MCF 10A (cell line): ENCODE measurements at regions not wholly inside any gene's neighbourhood (a gene's known extent, or its start where the extent isn't known, plus 50 kb on each side); places are given as distances from the start of the nearest gene placed in this dataset.

Source experiments
- BruUV-seq: library from RNA; stranded (reverse); fragments of 400-500 nt; replicated peaks from 2 replicates; lab custom pipeline; 2021; lab: Mats Ljungman, UMichigan
- CTCF ChIA-PET: fragments of 300-600 bp; sonication (Branson Sonifier 250); formaldehyde crosslinking; extraction: SDS; loops from one replicate; lab custom pipeline; 2021; ENCODE audit warnings: antibody characterized with exemption, inconsistent platforms; lab: Yijun Ruan, JAX
- POLR2A ChIA-PET: fragments of 300-600, 350-650 bp; sonication (Branson Sonifier 250); formaldehyde crosslinking; extraction: SDS; loops from one replicate; lab custom pipeline; 2020; ENCODE audit warnings: antibody characterized with exemption, inconsistent platforms; lab: Yijun Ruan, JAX
- DNase-seq: peaks from one replicate; pipeline ENCODE4 v3.0.0-alpha.2; 2018; ENCODE audit not compliant: unreplicated experiment
- H3K27ac Mint-ChIP-seq: one replicate; pipeline ENCODE4 v1.8.0; 2022; ENCODE audit warnings: mild to moderate bottlenecking, low read depth, mixed read lengths; ENCODE audit not compliant: unreplicated experiment
- H3K27me3 Mint-ChIP-seq: one replicate; pipeline ENCODE4 v1.8.0; 2022; ENCODE audit warnings: mixed read lengths; ENCODE audit not compliant: insufficient read depth, unreplicated experiment
- H3K36me3 Mint-ChIP-seq: one replicate; pipeline ENCODE4 v1.8.0; 2022; ENCODE audit warnings: mild to moderate bottlenecking, moderate library complexity, mixed read lengths; ENCODE audit not compliant: insufficient read depth, unreplicated experiment
- H3K4me1 Mint-ChIP-seq: one replicate; pipeline ENCODE4 v1.8.0; 2022; ENCODE audit warnings: mixed read lengths; ENCODE audit not compliant: insufficient read depth, unreplicated experiment
- H3K4me3 Mint-ChIP-seq: one replicate; pipeline ENCODE4 v1.8.0; 2022; ENCODE audit warnings: mild to moderate bottlenecking, moderate library complexity, mixed read lengths; ENCODE audit not compliant: unreplicated experiment
- H3K9me3 Mint-ChIP-seq: one replicate; pipeline ENCODE4 v1.8.0; 2022; ENCODE audit warnings: mixed read lengths; ENCODE audit not compliant: unreplicated experiment
- CTCF ChIP-seq: fragments of 200-600 bp; IDR thresholded peaks from one replicate; pipeline ENCODE4 v1.8.0; 2022; ENCODE audit warnings: antibody characterized with exemption, mild to moderate bottlenecking; ENCODE audit not compliant: unreplicated experiment
- intact Hi-C: fragments of 100-400 bp; cut with micrococcal nuclease; formaldehyde crosslinking; loops from 2 replicates; pipeline ENCODE4 v1.14.1; 2022

DNA sequence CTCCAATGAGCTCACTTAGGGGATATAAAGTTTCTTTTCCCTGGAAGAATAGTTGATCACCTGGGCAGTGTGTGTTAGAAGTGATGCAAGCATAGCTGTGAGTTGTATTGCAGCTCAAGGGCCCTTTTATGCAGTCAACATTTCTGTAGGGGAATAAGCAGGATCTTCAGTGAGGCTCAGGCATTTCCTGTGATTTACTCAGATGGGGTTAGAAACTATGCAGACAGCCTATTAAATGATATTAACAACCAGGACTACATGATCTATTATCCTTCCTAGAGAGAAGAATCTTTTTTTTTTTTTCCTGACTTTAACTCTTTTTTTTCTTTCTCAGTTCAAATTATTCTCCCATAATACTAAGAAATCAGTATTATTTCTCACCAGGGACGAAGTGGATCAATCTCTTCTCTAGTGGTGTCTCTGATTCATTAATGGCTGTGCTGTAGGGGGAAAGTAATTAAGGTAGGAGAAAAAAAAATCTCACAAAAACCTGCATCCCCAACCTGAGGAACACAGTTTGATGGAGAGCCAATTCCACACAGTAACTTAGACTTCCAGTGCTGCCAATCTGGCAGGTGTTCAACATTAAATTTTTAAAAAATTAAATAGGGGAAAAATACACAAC, 126.4 kb upstream of the SLC10A2 start:
- no peak for TF ChIP-seq CTCF
- intact Hi-C loops: no loop called here
- Mint-ChIP-seq H3K4me3 (no peak overlapping the region), H3K27ac (no peak overlapping the region), H3K4me1 (peaks cover 6% of the 10 kb centered on the region), H3K9me3 (no peaks in the 10 kb centered on the region), H3K27me3 (no peaks in the 10 kb centered on the region), H3K36me3 (no peaks in the 10 kb centered on the region)
- BruUV-seq: no TSS peak
- CTCF ChIA-PET: no interaction called here
- no peak for DNase-seq
- POLR2A ChIA-PET: no interaction called here

GRCh38 chr13:103190841-103191240, 124.6 kb upstream of the SLC10A2 start:
- Mint-ChIP-seq H3K36me3 (no peaks in the 10 kb centered on the region), H3K9me3 (no peaks in the 10 kb centered on the region), H3K4me1 (peaks cover 6% of the 10 kb centered on the region), H3K27me3 (no peaks in the 10 kb centered on the region), H3K4me3 (no peak overlapping the region), H3K27ac (no peak overlapping the region)
- CTCF ChIA-PET: interaction anchor here (0.6 to 1.5 kb wide), 3 partner anchors 106 to 1857 kb away, joined by 3 to 4 read pairs (median 3); no protein-coding TSS in a partner anchor
- no peak for DNase-seq
- POLR2A ChIA-PET: no interaction called here
- intact Hi-C loops: no loop called here
- TF ChIP-seq CTCF: no peak
- no TSS peak for BruUV-seq

GRCh38 chr13:103188713-103189326, 122.6 kb upstream of the SLC10A2 start:
- CTCF ChIA-PET: interaction anchor here (0.6 to 2.6 kb wide), 29 partner anchors 11 to 1739 kb away, joined by 3 to 14 read pairs (median 3); no protein-coding TSS in a partner anchor
- no peak overlapping the region for H3K27ac Mint-ChIP-seq
- no peak overlapping the region for H3K4me3 Mint-ChIP-seq
- H3K36me3 Mint-ChIP-seq: no peaks in the 10 kb centered on the region
- POLR2A ChIA-PET: no interaction called here
- DNase-seq: peak; percentile 48
- BruUV-seq: no TSS peak
- H3K4me1 Mint-ChIP-seq: peaks cover 6% of the 10 kb centered on the region
- no peaks in the 10 kb centered on the region for H3K9me3 Mint-ChIP-seq
- no peaks in the 10 kb centered on the region for H3K27me3 Mint-ChIP-seq
- intact Hi-C loops: loop anchor here (1.0 to 10.0 kb wide), 4 partner anchors 273 to 1576 kb away; no protein-coding TSS in a partner anchor
- TF ChIP-seq CTCF: peak; percentile 54

DNA sequence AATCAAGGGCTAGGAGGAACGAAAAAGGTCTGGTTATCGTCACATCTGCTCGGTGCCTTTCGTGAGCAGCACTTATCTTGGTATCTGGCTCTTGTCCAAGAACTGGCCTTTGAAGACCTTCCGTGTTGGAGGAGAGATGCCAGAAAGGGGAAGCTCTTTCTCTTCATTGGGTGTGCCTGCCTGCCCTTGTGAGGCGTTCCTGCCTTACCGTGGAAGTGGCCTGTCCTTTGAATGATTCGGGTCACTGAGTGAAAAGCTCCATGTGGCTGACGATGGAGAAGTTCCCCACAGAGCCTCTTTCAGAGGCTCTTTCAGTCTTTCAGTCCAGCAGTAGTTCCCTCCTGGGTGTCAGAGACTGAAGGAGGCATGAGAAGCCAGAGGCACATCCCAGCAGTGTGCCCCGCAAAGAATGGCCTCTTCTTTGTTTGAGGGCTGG, 121.5 kb upstream of the SLC10A2 start:
- no peaks in the 10 kb centered on the region for H3K36me3 Mint-ChIP-seq
- intact Hi-C loops: loop anchor here (1.0 to 10.0 kb wide), 4 partner anchors 271 to 1577 kb away; no protein-coding TSS in a partner anchor
- no TSS peak for BruUV-seq
- no peaks in the 10 kb centered on the region for H3K9me3 Mint-ChIP-seq
- no peaks in the 10 kb centered on the region for H3K27me3 Mint-ChIP-seq
- ChIA-PET POLR2A (no interaction called here), CTCF (interaction anchor here (0.6 to 2.6 kb wide), 15 partner anchors 10 to 1726 kb away, joined by 3 to 9 read pairs (median 3); no protein-coding TSS in a partner anchor)
- DNase-seq: no peak
- H3K4me1 Mint-ChIP-seq: peaks cover 6% of the 10 kb centered on the region
- no peak for TF ChIP-seq CTCF
- no peak overlapping the region for H3K27ac Mint-ChIP-seq
- H3K4me3 Mint-ChIP-seq: no peak overlapping the region
